HUES6 (cell line): ENCODE measurements at regions not wholly inside any gene's neighbourhood (a gene's known extent, or its start where the extent isn't known, plus 50 kb on each side); places are given as distances from the start of the nearest gene placed in this dataset.

ENCODE experiments used
- H3K27ac ChIP-seq: 2 replicates; pipeline ENCODE4 v1.7.0; 2013; ENCODE audit warnings: low read depth, mild to moderate bottlenecking, low read length, inconsistent platforms
- H3K27me3 ChIP-seq: 2 replicates; pipeline ENCODE4 v1.6.1; 2013; ENCODE audit warnings: low read length; ENCODE audit not compliant: control insufficient read depth, insufficient read depth
- H3K36me3 ChIP-seq: 2 replicates; pipeline ENCODE4 v1.6.1; 2013; ENCODE audit warnings: low read length; ENCODE audit not compliant: control insufficient read depth, insufficient read depth
- H3K4me1 ChIP-seq: 2 replicates; pipeline ENCODE4 v1.6.1; 2013; ENCODE audit warnings: low read length; ENCODE audit not compliant: control insufficient read depth, insufficient read depth
- H3K4me3 ChIP-seq: 2 replicates; pipeline ENCODE4 v1.5.1; 2013; ENCODE audit warnings: low read depth, low read length
- H3K9ac ChIP-seq: one replicate; pipeline ENCODE4 v1.6.1; 2013; ENCODE audit warnings: mild to moderate bottlenecking, low read length
- H3K9me3 ChIP-seq: 2 replicates; pipeline ENCODE4 v1.6.1; 2013; ENCODE audit warnings: low read depth, low read length; ENCODE audit not compliant: control insufficient read depth, insufficient read depth

DNA sequence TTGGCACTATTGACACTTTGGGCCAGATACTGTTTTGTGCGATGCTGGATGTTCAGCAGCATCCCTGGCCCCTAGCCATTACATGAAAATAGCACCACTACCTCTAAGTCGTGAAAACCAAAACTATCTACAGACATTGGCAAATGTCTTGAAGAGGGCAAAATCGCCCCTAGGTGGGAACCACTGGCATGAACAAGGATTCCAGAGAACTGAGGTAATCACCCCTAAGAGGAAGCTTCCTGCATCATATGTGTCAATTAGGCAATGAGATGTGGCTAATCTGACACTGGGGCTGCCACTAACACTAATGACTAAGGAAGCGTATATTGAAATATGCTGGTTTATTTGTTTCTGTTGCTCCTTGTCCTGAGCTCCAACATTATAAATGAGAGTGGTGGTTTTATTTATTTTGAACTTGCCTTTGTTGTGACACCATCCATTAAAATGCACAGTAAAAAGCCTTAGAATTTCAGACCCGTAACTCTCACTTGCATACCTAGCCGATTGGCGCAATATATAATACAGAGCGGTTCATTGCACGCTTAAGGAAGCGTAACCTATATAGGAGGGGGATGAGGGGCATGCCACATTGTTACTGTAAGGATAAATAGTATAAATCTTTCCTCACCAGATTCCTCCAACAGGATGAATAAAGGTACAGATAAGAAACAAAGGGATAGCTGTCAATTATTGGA is 299.8 kb upstream of the CNTN4 start:
- no peaks in the 10 kb centered on the region for H3K36me3 ChIP-seq
- H3K4me1 ChIP-seq: no peaks in the 10 kb centered on the region
- no peaks in the 10 kb centered on the region for H3K27me3 ChIP-seq
- H3K9ac ChIP-seq: no peak overlapping the region
- H3K27ac ChIP-seq: no peak overlapping the region
- H3K4me3 ChIP-seq: no peak overlapping the region
- H3K9me3 ChIP-seq: no peaks in the 10 kb centered on the region

DNA sequence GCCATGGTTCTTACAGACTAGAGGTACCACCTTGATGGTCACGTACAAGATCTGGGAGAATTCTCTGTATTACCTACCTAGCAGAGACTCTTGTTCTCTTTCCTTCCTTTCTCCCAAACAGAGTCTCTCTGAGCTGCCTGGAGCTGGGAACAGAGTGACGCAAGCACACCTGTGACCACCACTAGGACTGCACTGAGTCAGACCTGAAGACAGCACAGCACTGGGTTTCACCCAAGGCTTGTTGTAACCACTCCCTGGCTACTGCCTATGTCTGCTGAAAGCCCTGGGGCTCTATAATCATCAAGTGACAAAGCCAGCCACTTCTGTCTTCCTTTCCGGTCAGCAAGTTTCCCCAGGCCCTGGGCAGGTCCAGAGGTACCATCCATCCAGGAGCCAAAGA is 293.3 kb upstream of the CNTN4 start:
- Histone ChIP-seq H3K9me3 (0 out of 2 replicates have a peak, but pooled peaks cover 11% of the 10 kb centered on the region), H3K4me3 (no peak overlapping the region), H3K9ac (no peak overlapping the region), H3K4me1 (no peaks in the 10 kb centered on the region), H3K27ac (no peak overlapping the region), H3K27me3 (no peaks in the 10 kb centered on the region), H3K36me3 (no peaks in the 10 kb centered on the region)

DNA sequence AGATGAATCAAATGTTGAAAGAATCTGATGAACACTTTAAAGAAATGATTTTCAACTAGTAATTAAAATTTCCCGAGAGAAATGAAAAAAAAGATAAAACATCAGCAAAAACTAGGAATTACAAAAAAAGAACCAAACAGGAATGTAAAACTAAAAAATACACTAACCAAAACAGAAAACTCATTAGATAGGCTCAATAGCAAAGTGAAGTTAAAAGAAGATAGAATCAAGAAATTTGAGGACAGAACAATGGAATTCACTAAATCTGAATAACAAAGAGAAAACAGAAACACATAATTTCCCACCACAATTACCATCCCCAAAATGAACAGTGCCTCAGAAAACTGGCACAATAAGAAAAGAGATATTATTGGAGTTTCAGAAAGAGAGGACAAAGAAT is 290.1 kb upstream of the CNTN4 start:
- H3K36me3 ChIP-seq: no peaks in the 10 kb centered on the region

DNA sequence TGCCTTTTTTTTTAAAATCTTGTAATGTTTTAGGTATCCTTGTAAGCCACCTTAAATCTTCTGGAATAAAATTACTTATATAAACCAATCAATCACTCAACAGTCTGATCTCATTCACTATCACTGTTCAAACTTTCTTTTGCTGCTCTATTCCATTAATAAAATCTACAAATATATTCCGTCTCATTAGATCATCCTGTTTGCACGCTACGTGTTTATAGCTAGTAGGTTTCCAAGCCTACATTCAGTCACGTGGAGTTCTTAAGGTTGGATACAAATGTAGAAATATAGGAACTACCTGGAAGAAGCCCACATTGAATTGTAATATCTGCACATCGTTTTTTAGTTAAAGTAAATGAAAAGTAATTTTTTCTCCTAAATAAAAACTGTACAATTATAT is 274.8 kb upstream of the CNTN4 start:
- no peaks in the 10 kb centered on the region for H3K27me3 ChIP-seq

More for the DNA sequence above, 290.1 kb upstream of the CNTN4 start:
- Histone ChIP-seq H3K4me3 (no peak overlapping the region), H3K4me1 (no peaks in the 10 kb centered on the region), H3K9me3 (0 out of 2 replicates have a peak, but pooled peaks cover 11% of the 10 kb centered on the region), H3K9ac (no peak overlapping the region), H3K27me3 (no peaks in the 10 kb centered on the region), H3K27ac (no peak overlapping the region)

DNA sequence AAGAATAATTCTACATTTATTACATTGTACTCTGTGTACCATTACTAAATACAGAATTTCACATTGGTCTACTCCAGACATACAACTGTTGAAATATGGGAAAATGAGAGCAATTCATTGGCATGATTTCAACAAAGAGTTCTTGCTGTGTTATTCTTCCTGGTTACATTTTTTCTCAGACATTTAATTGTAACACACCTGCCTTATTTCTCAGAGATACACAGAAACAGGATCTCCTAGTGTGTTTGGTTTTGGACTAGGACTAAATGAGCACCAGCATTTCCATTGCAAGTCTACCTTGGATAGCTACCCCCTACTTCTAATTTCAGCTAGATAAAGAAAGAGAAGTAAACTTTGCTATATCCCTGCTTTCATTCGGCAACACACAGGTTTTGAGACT is 274.3 kb upstream of the CNTN4 start:
- Histone ChIP-seq H3K27me3 (no peaks in the 10 kb centered on the region), H3K27ac (no peak overlapping the region), H3K9me3 (no peaks in the 10 kb centered on the region), H3K9ac (no peak overlapping the region), H3K4me3 (no peak overlapping the region), H3K4me1 (no peaks in the 10 kb centered on the region), H3K36me3 (no peaks in the 10 kb centered on the region)

More for the DNA sequence above, 274.8 kb upstream of the CNTN4 start:
- Histone ChIP-seq H3K4me3 (no peak overlapping the region), H3K4me1 (no peaks in the 10 kb centered on the region), H3K27ac (no peak overlapping the region), H3K9me3 (no peaks in the 10 kb centered on the region), H3K9ac (no peak overlapping the region), H3K36me3 (no peaks in the 10 kb centered on the region)

DNA sequence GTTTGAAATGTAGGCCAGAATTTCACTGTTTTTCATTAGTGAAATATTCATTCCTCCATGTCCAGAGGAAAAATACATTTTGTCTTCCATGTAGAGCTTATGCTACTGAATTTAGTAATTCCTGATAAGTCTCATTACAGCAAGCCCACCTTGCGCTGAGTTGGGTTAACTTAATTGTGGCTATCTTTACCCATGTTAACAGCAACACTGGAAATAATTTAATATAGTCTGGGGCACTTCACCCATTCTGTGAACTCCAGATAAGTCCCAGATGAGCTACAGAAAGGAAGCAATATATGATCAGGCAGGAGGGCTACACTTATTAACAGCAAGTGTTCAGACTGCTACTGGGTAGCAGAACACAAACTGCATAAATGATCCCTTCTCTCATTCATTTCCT is 270.1 kb upstream of the CNTN4 start:
- no peaks in the 10 kb centered on the region for H3K36me3 ChIP-seq
- H3K4me1 ChIP-seq: no peaks in the 10 kb centered on the region
- no peaks in the 10 kb centered on the region for H3K9me3 ChIP-seq
- no peak overlapping the region for H3K4me3 ChIP-seq
- no peak overlapping the region for H3K27ac ChIP-seq
- H3K9ac ChIP-seq: no peak overlapping the region
- no peaks in the 10 kb centered on the region for H3K27me3 ChIP-seq

DNA sequence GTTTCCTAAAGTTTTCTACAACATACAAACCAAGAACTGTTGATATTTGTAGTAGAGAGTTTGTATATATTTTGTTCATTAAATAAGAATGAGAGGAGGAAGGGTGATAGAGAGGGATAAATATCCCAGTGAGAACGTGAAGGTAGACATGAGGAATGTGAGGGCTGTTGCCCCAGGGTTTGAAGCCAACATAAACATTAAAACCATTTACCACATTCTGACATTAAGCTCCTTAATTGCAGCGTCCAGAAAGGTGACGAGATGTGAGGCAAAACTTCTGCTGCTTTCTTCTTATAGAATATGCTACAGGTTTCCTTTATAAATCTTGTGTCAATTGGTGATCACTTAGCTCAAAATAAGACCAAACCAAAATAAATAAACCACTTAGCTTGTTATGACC is 267.8 kb upstream of the CNTN4 start:
- Histone ChIP-seq H3K9ac (no peak overlapping the region), H3K27ac (no peak overlapping the region), H3K9me3 (no peaks in the 10 kb centered on the region), H3K36me3 (no peaks in the 10 kb centered on the region), H3K4me3 (no peak overlapping the region), H3K4me1 (no peaks in the 10 kb centered on the region), H3K27me3 (no peaks in the 10 kb centered on the region)

DNA sequence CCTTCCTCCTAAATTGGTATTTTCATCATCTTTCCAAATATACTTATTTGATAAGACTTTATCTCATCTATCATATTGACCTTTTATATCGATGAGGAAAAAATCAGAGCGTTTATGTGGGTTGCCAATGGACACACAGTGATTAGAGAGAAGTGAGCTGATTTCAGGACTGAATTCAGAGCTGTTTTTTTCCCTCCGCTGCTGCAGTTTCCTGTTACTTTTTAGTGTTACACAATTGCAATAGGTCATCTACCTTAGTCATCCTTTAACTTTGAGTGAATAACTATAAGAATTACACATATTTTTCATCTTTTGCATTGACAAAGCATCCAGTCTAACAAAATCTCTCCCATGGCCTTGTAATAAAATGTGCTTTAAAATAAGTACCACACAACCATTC is 266.3 kb upstream of the CNTN4 start:
- Histone ChIP-seq H3K9ac (no peak overlapping the region), H3K27me3 (no peaks in the 10 kb centered on the region), H3K36me3 (no peaks in the 10 kb centered on the region), H3K4me1 (no peaks in the 10 kb centered on the region), H3K4me3 (no peak overlapping the region), H3K27ac (no peak overlapping the region), H3K9me3 (no peaks in the 10 kb centered on the region)

DNA sequence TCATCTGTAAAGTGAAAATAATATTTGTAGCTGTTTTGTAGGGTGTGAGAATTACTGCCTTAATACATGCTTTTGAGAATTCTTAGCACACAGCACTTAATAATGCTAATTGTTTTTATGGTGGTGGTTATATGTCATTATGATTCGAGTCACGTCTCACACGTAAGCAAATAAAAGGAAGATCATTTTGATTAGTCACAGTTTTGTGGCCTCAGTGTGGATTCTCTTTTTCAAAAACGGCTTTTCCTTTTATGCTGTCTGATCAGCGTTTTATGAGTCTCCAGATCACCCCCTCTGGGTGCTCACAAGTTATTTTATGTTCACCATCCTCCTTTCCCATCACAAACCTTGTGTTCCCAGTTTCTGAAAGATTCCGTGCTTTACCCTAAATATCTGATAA is 255.6 kb upstream of the CNTN4 start:
- H3K9ac ChIP-seq: no peak overlapping the region
- no peaks in the 10 kb centered on the region for H3K9me3 ChIP-seq
- no peaks in the 10 kb centered on the region for H3K27me3 ChIP-seq
- H3K36me3 ChIP-seq: no peaks in the 10 kb centered on the region
- no peaks in the 10 kb centered on the region for H3K4me1 ChIP-seq
- no peak overlapping the region for H3K27ac ChIP-seq
- no peak overlapping the region for H3K4me3 ChIP-seq

DNA sequence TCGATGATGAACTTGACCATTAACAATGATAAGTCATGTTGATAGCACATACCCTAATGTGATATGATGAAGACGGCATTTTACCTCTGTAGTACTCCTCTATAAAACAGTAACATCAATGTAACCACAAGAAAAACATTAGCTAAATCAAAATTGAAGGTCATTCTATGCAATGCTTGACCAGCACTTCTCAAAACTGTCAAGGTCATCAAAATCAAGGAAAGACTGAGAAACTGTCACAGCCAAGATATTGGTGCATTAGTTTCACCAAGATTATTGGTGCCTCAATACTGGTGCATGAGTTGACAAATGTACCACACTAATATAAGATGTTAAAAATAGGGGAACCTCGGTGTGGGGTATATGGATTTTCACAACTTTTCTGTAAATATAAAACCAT is 251.1 kb upstream of the CNTN4 start:
- Histone ChIP-seq H3K36me3 (no peaks in the 10 kb centered on the region), H3K9me3 (no peaks in the 10 kb centered on the region)

DNA sequence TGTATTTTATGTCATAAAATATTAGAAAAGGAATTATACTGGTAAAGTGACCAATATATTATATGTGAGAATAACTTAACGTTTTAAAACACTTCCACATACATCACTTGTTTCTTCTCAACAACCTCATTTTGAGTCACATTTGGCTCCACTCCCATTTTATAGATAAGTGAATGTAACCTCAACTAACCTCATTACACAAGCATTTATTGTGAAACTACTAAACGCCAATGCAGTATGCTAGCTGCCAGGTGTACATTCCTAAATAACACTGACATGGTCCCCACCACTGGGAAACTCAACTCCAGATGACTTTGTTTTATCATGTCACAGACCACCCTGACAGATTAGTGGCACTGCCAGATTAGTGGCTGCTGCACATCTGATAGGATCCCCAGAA is 249.7 kb upstream of the CNTN4 start:
- no peaks in the 10 kb centered on the region for H3K27me3 ChIP-seq
- no peaks in the 10 kb centered on the region for H3K9me3 ChIP-seq
- no peak overlapping the region for H3K27ac ChIP-seq
- no peaks in the 10 kb centered on the region for H3K36me3 ChIP-seq
- H3K4me1 ChIP-seq: no peaks in the 10 kb centered on the region
- H3K9ac ChIP-seq: no peak overlapping the region
- no peak overlapping the region for H3K4me3 ChIP-seq

More for the DNA sequence above, 251.1 kb upstream of the CNTN4 start:
- Histone ChIP-seq H3K9ac (no peak overlapping the region), H3K4me1 (no peaks in the 10 kb centered on the region), H3K27me3 (no peaks in the 10 kb centered on the region), H3K27ac (no peak overlapping the region), H3K4me3 (no peak overlapping the region)
